ENCODE measurements at regions not wholly inside any gene's neighbourhood (a gene's known extent, or its start where the extent isn't known, plus 50 kb on each side); places are given as distances from the start of the nearest gene placed in this dataset.
"Not testable (repeated sequence)": the region's sequence is repeated elsewhere in the genome, so short reads cannot be mapped to it uniquely, and the experiment has no call there.

GRCh38 chr6:120805276-120805675 is 529.0 kb downstream of the TBC1D32 start:
- peak; percentile 38 for DNase-seq (ENCODE audit: low read depth, low spot score)

DNA sequence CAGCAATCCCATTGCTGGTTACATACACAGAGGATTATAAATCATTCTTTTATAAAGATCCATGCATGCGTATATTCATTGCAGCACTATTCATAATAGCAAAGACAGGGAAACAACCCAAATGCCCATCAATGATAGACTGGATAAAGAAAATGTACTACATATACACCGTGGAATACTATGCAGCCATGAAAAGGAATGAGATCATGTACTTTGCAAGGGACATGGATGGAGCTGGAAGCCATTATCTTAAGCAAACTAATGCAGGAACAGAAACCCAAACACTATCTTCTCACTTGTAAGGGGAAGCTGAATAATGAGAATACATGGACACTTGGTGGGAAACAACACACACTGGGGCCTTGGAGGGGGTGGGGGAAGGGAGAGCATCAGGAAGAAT is 529.7 kb downstream of the TBC1D32 start:
- no peak for DNase-seq (ENCODE audit: low read depth, low spot score)

DNA sequence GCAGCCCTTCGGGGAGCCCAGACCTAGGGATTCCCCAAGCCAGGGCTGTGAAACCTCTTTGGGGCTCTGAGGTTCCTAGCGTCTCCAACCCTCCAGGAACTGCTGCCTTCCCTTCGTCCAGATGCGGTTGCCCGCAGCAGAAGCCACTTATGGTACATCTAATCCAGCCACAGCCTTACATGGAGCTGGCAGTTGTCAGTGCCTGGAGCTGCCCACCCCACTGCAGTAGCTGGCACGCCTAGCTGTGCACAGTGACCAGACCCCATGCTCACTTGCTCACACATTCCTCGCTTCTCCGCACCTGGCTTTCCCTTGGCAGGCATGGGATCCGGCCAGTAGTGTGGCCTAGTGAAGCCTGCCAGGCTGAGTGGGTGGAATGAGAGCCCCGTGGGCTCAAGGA is 547.6 kb downstream of the TBC1D32 start:
- no peak for DNase-seq (ENCODE audit: low read depth, low spot score)

- no peak for DNase-seq (ENCODE audit: low read depth, low spot score)
These were observed 548.0 kb downstream of the TBC1D32 start for GRCh38 chr6:120786256-120786655.

GRCh38 chr6:120785459-120786086 is 548.7 kb downstream of the TBC1D32 start:
- no peak for DNase-seq (ENCODE audit: low read depth, low spot score)

DNA sequence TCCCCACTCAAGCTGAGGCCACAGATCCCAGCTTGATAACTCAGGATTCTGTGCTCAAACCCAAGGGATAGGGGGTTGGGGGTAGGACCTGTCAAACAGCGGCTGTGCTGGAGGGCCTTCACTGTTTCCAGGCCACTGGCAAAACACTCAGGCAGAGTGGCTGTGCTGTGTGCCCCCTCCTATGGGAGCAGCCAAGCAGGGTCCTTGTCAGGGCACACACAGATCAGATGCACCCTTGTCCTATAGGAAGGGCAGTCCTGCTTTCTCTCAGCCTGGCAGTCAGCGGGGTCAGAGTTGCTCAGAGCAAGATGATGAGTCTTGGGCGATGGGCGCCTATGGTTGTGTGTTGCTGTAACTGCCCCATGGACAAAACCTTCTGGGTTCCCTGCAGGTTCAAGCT is 554.8 kb downstream of the TBC1D32 start:
- no peak for DNase-seq (ENCODE audit: low read depth, low spot score)

DNA sequence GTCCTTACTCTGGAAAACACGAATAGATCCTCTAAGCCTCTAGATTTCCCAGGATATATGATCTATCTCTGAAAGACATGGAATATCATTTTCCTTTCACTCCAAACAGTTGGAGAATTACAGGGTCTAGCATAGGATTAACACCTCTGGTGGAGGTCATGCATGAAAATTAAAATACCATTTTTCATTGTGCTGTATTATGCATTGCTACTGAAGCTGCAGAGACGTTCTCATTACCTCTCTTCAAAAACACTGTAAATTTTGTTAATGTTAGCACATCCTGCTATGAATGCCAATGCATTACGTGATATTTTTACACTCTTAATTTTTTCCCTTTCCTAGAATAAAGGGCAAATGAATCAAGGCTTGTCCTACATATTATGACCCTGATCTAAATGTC is 558.6 kb downstream of the TBC1D32 start:
- DNase-seq (ENCODE audit: low read depth, low spot score): no peak

DNA sequence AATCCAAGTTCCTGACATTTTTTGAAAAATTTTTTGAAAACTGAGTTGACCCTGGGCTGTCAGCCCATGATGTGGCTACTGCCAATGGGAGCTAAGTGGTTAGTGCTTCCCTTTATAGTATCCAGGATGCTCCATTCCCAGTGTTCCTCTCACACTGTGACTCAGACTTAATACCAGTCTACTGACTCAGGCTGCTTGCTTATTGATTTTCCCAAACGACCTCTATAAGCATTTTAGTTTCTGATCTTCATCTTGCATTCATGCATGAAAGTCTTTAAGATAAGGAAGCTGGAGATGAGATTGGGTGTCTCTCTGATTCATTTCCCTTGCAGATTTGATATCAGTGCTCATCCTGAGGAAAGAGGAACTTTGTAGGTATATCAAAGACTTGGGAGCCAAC is 560.0 kb downstream of the TBC1D32 start:
- peak; percentile 39 for DNase-seq (ENCODE audit: low read depth, low spot score)

DNA sequence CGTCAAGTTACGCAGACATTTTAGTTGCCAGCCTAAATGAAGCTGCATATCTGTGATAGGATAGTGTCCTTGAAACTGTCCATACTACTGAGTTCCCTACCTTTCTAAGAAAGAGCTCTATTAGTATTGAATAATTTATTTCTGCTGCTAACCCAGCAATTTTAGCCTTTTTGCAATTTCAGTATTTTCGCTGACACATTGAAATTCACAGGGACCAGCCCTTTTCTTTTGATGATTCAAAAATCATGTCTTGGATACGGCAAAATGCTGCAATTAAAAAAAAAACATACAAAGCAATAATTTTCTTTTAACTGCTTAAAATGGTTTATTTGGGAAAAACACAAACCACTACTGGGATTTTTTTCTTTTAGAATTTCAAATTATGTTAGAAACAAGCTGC is 563.3 kb downstream of the TBC1D32 start:
- DNase-seq (ENCODE audit: low read depth, low spot score): no peak

DNA sequence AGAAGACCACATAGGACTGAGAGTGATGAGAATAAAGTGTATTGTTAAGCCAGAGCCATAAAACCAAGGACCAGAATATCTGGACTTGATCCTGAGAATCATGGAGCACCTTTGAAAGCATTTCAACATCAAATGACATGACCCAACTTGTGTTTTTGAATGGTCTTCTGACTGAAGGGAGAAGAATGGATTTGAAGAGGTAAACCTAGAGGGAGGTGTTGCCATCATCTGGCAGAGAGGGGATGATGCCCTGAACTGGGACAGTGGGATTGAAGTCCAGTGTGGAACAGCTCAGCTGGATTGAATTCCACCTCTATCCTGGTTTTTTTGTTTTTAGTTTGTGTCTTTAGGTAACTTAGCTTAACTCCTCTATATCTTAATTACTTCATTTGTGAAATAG is 570.0 kb downstream of the TBC1D32 start:
- DNase-seq (ENCODE audit: low read depth, low spot score): no peak

- DNase-seq (ENCODE audit: low read depth, low spot score): no peak
These were observed 574.7 kb downstream of the TBC1D32 start for GRCh38 chr6:120759570-120759969.

DNA sequence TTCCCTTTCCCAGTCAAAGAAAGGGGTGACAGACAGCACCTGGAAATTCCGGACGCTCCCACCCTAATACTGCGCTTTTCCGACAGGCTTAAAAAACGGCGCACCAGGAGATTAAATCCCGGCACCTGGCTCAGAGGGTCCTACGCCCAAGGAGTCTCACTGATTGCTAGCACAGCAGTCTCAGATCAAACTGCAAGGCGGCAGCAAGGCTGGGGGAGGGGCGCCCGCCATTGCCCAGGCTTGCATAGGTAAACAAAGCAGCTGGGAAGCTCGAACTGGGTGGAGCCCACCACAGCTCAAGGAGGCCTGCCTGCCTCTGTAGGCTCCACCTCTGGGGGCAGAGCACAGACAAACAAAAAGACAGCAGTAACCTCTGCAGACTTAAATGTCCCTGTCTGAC is 585.7 kb downstream of the TBC1D32 start:
- DNase-seq (ENCODE audit: low read depth, low spot score): not testable (repeated sequence)

DNA sequence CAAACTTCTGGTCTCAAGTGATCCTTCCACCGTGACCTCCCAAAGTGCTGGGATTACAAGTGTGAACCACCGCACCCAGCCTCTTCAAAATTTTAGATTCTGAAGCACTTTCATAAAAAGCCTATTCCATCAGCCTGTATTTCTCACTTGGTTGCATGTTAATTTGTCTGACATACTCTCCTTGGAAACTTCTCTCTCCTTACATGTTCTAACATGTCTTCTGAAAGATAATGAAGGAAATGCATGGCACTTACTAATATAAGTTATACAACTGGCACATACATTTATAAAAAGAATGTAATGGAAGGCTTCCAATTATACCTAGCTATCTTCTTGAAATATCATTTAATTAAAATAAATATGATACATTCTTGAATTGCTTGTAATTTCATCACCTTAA is 597.5 kb downstream of the TBC1D32 start:
- DNase-seq (ENCODE audit: low read depth, low spot score): no peak

- DNase-seq (ENCODE audit: low read depth, low spot score): peak; percentile 43
These were observed 598.6 kb downstream of the TBC1D32 start for GRCh38 chr6:120735641-120736040.

GRCh38 chr6:120711255-120711654 is 623.0 kb downstream of the TBC1D32 start:
- no peak for DNase-seq (ENCODE audit: low read depth, low spot score)

DNA sequence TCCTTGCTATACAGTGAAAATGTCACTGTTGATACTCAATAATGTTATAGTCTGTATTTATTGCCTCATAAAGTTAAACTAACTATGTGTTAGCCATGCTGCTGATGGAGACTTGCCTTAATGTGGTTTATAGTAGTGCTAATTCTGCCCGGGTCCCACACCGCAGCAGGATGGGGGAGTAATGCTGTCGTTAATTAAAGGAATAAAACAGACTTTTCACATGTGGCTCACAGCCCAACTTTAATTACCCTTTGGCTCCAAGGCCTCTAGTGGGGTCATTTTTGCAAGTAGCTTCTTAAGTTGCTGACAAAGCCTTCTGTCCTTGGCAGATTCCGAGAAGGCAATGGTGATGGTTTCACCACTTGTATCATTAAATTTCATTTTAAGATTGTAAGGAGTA is 634.3 kb downstream of the TBC1D32 start:
- no peak for DNase-seq (ENCODE audit: low read depth, low spot score)

DNA sequence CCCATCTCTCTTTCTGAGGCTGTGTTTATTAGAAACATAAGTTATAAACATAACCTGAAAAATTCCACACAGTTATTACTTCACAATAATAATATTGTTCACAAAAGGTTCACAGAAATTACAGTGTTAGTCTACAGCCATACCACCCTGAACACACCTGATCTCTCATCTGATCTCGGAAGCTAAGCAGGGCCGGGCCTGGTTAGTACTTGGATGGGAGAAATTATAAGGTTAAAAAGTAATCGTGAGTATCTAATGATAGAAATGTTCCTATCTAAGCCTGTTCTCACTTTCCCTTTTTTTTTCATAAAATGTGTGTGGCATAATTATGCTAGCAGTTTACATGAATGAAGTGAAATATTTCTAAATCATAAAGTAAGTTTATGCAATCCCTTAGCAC is 647.8 kb downstream of the TBC1D32 start:
- no peak for DNase-seq (ENCODE audit: low read depth, low spot score)

DNA sequence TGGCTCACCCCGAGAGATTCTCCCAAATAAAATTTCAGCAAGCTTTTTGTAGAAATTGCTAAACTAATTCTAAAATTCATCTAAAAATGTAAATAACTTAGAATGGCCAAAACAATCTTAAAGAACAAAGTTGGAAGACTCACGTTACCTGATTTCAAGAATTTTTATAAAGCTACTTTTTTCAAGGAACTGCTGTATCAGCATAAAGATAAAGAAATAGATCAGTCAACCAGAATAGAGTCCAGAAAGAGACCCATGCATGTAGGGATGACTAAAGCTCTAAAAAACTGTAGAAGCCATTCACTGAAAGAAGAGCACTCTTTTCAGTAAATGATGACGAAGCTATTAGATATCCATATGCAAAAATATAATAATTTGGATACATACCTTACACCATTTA is 652.1 kb downstream of the TBC1D32 start:
- DNase-seq (ENCODE audit: low read depth, low spot score): no peak

DNA sequence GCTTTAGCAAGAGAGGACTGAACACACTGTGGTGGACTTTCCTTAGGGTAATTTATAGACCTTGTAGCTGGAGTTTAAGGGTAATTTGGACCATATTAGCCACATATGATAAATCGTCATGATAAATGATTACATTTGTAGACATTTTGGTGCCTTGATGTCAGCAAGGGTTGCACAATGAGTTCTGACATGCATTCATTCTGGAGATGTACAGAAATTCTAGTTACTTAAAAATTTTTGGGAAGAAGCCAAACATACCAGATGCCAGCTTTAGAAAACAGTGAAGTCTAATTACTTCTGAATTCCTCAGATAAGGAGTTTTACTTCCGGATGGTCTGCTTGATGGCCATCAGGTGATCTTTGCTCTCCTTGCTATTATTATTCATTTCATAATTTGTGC is 653.1 kb downstream of the TBC1D32 start:
- DNase-seq (ENCODE audit: low read depth, low spot score): no peak

GRCh38 chr6:120675886-120676285 is 658.4 kb downstream of the TBC1D32 start:
- no peak for DNase-seq (ENCODE audit: low read depth, low spot score)

DNA sequence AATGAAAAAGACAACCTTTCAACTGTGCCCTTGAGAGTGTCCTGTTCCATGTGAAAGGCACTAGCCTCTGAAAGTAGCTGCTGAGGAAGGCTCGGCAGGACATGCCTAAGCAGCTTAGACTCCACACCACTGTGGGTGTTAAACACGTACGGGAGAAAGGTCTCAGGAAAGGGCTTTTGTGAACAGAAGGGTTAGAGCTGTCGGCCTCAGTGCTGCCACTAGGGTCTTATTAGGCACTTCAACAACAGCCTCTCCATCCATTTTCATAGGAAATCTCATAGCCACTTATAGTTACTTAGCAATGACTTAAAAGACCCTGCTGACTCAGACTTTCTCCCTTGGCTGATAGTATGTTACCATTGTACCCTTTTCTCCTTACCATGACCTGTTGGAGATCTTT is 662.8 kb downstream of the TBC1D32 start:
- no peak for DNase-seq (ENCODE audit: low read depth, low spot score)

DNA sequence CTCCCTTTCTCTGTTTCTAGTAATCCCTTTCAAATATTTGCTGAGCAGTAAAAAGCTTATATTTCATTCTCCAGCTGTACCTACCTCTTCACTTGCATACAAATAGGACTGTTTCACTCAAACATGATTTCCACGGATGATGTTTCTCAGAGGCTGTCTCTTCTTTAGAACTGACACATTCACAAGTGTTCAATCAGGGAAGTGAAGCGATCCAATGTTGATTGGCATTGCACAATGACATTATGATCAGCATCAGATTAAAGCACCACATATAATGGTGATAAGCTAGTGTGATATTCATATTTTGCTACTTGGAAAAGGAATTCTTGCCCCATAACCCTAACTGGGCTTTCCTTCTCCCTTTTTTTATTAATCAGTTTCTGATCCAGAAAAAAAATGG is 681.8 kb downstream of the TBC1D32 start:
- DNase-seq (ENCODE audit: low read depth, low spot score): no peak

DNA sequence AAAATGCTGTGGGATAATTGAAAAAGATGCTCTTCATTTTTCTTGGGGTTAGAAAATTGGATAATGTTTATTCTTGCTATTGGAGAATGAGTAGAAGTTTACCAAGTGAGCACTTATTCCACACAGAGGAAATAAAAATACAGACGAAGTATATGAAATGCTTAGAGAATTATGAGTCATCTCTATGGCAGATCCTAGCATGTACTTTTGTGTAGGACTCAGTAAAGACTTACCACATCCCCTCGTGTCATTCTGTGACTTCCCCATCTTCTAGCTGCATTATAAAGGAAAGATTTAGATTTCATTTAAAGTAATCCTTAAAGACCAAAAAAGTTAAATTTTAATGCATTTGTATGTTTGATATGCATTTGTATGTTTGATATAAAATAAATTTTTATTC is 685.6 kb downstream of the TBC1D32 start:
- no peak for DNase-seq (ENCODE audit: low read depth, low spot score)

GRCh38 chr6:120646101-120646500 is 688.2 kb downstream of the TBC1D32 start:
- no peak for DNase-seq (ENCODE audit: low read depth, low spot score)
